HuH-7 (cell line): ENCODE measurements at regions not wholly inside any gene's neighbourhood (a gene's known extent, or its start where the extent isn't known, plus 50 kb on each side); places are given as distances from the start of the nearest gene placed in this dataset.
"Not testable (repeated sequence)": the region's sequence is repeated elsewhere in the genome, so short reads cannot be mapped to it uniquely, and the experiment has no call there.

Experiments used
- DNase-seq: peaks from one replicate; pipeline ENCODE4 v3.0.0; 2011; ENCODE audit warnings: low spot score

DNA sequence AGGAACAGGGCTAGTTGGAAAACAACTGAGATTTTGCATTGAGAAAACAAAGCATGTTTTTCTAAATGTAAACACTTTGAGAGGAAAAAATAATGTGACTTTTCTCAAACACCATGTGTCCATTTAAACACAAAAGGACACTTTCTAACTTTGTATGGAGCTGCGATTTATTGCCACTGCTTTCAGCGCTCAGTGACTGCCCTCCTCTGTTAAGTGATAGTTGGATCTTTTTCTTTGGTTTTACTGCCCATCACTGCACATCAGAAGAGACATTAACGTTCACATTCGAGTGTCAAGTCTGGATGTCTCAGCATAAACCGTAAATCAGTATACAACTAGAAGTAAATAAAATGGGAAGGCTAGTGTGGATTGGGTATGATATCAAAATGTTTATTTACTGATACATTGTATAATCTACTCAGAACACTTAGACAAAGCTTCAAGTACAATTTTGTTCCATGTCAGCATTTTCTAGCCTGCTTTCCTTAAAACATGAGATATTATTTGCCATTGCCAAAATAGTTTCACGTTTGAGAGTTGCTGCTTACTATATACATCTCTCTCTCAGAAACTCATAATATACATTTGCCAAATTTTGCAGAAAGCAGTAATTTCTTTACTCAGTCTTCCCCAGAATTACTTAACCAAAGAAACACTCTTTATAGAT lies 237.6 kb downstream of the IKZF2 start:
- DNase-seq, result no peak

- DNase-seq, result no peak
These were observed 238.8 kb downstream of the IKZF2 start for GRCh38 chr2:212912445-212913103.

GRCh38 chr2:212911011-212911410 lies 240.4 kb downstream of the IKZF2 start:
- no peak for DNase-seq

DNA sequence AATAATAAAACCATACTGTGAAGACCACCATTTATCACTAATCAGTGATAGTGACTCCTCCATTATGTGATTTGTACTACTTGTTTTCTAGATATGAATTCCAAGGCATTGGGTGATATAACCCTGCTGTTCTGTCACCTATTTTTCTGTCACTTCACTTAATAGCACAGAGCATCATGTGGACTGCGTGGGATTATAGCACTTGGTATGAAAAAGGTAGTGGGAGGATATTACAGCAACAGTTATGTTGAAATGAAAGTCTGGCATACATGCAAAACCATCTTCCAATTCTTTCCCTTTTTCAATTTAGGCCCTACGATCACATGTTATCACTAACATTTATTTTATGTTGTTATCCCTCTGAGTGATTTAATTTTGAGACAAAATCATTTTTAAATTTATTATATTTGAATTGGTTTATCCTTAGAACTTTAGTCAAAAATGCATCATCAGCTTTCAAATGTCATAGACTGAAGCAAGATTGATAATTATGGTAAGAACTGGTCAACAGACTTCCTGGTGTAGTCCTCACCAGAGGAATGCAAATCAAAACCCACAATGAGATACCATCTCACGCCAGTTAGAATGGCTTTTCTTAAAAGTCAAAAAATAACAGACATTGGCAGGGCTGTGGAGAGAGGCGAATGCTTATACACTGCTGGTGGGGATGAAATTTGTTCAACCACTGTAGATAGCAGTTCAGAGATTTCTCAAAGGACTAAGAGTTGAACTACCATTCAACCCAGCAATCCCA lies 242.6 kb downstream of the IKZF2 start:
- no peak for DNase-seq

DNA sequence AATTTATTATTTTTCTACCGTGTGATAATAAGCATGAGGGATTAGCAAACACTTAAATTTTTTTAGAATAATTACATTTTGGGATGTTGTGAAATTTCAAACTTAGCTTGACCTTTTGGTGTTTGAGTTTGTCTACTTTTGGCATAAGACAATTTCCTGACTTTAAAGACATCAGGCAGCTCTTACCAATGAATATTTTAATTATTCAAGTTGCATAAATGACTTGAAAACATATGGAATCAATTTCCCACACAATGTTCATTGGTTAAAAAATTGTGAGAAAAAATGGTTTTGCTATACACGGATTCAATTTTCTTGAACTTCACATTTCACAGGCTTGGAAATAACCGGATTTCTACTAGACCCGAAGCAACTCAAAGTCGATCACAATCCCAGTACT lies 243.4 kb downstream of the IKZF2 start:
- no peak for DNase-seq

GRCh38 chr2:212906620-212907019 lies 244.8 kb downstream of the IKZF2 start:
- no peak for DNase-seq

DNA sequence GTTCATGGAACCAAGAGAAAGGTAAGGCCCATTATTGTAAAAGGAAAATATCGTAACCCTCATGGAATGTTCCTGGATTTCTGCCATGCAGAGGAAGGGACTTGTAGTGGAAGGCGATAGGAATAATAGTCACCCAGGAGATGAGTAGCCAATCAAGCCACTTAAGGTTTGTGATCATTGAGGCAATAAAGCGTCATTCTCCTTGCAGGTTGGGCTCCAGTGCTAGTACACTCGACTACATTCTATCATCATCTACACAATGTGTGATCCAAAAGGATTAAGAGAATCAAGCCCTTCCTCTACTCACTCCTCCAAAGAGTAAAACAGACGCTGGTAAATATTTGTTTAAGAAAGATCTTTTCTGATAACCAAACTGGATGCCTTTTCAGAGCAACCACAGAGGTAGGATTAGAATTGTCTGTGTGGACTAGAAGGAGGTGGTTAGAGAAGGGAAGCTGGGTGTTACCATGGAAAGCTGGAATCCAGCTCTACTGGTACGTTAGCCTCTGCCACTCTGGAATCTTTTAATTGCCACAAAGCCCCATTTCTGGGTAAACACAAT lies 245.7 kb downstream of the IKZF2 start:
- no peak for DNase-seq

GRCh38 chr2:212904646-212905045 lies 246.8 kb downstream of the IKZF2 start:
- no peak for DNase-seq

DNA sequence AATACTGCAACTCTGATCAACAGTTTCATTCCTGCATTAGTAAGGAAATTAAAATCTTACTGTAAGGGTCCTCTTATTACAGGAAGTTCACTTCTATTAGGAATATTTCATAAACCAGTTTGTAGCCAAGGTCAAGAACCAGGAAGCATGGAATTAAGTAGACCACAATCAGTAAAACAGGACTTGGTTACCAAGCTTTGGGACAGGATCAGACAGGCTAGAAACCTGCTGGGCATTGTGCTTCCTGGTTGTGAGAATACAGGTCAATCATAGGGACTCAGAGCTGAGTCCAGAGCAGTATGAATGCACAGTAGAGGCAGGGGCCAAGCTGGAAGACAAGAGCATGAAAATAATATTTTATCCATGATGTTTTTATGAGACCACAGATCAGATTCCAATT lies 248.0 kb downstream of the IKZF2 start:
- no peak for DNase-seq

- DNase-seq, result no peak
These were observed 249.0 kb downstream of the IKZF2 start for GRCh38 chr2:212902421-212902820.

DNA sequence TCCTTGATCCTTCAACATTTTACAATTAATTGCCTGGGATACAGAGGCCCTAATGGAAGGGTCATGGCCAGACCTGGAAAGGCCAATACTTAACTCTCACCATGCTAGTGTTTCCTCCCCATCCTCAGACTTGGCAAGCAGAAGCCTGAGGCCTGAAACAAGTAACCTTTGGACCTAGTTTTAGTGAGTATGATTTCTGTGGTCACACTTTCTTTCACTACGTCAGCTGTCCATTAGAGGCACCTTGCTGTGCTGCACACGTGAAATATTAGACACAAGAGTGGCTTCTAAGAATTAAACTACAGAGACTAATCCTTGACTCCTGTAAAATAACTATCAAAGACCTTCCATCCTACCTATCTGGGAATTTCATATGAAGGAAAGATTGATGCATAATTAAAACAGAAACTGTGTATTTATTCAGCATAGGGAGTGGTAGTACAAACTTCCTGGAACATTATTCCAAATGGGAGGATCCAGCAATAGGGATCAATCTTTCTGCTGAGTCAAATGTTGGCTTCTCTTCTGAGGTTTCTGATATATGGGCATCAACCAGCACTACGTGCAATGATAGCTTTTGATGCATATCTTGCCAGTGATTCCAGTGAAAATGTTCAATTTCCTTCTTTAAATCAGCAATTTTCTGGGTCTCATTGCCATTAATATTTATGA lies 249.7 kb downstream of the IKZF2 start:
- DNase-seq, result no peak

GRCh38 chr2:212900715-212901114 lies 250.7 kb downstream of the IKZF2 start:
- no peak for DNase-seq

DNA sequence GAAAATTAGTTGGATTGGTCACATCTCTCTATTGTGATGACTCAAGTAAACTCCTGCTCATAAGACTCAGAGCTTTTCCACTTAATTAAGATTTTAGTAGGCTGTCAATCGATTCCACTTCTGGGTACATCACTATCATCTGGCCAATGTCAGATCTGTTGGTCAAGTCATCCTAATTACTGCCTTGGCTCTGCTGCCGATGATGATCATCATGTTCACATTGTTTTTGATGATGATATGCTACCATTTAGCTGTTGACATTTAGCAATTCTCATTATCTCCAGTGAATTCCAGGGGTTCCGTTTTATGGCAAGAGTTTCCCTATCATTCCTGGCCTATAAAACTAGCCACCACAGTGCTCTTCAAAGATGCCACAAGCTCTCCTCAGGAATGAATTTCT lies 253.4 kb downstream of the IKZF2 start:
- DNase-seq, result no peak

GRCh38 chr2:212897296-212897695 lies 254.1 kb downstream of the IKZF2 start:
- no peak for DNase-seq

GRCh38 chr2:212894026-212894425 lies 257.4 kb downstream of the IKZF2 start:
- DNase-seq, result no peak

DNA sequence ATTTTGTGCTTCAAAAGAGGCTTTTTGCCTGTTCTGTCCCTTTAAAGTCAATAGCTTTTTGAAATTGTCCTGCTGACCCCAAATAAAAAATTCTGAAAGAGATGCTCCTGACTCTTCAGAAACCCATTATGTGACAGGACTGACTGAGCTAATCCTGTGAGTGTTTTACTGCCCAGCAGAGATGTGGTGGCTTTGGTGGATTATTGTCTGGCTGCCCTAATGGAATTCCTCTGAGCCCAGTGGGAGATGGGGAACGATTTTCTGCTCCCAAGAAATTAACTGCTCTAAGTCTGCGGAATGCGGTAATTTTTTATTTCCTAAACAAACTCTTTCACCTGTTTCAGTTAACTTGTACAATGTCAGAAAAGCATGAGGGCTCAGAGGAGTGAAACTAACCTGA lies 258.2 kb downstream of the IKZF2 start:
- DNase-seq, result no peak

DNA sequence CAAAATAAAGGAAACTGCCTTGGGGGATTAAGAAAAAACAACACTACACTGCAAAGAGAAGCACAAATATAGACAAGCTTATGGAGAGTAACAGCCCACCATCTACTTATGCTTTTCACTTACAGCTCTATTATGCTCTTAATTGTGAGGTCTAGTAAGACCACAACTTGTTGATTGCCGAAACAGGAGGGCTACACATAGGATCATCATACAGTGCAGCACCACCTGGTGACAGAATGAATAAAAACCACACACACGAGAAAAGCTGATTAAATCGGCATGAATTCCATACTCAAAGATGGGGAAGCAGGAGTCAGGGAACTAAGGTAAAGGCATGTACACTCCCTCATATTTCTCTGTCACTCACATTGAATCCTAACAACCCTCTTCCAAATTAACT lies 259.2 kb downstream of the IKZF2 start:
- DNase-seq, result peak; percentile 5

GRCh38 chr2:212891580-212891979 lies 259.8 kb downstream of the IKZF2 start:
- no peak for DNase-seq

- DNase-seq, result no peak
These were observed 268.8 kb downstream of the IKZF2 start for GRCh38 chr2:212882626-212883025.

GRCh38 chr2:212876556-212876955 lies 274.9 kb downstream of the IKZF2 start:
- DNase-seq, result not testable (repeated sequence)

- DNase-seq, result not testable (repeated sequence)
These were observed 275.5 kb downstream of the IKZF2 start for GRCh38 chr2:212875950-212876349.

DNA sequence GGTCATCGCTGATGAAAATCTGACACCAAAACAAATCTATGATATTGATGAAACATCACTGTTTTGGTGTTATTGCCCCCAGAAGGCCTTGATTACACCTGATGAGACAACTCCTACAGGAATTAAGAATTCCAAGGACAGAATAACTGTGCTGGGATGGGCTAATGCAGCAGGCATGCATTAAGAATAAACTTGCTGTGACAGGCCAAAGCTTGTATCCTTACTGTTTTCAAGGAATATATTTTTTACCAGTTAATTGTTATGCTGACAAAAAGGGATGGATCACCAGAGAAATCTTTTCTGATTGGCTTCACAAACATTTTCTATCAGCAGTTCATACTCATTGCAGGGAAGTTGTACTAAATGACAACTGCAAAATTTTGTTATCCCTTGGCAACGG lies 278.2 kb downstream of the IKZF2 start:
- no peak for DNase-seq
